GM23338 (cell line): ENCODE measurements at regions not wholly inside any gene's neighbourhood (a gene's known extent, or its start where the extent isn't known, plus 50 kb on each side); places are given as distances from the start of the nearest gene placed in this dataset.

ENCODE experiments used
- ATAC-seq: fragments of 200-7000 bp; cut with Tn5 transposase; 3 replicates; pipeline ENCODE4 v1.9.1; 2020
- DNase-seq: peaks from one replicate; pipeline ENCODE4 v3.0.0-alpha.2; 2015; ENCODE audit warnings: low spot score
- H2AFZ ChIP-seq: fragments of 200-600 bp; sonication (generic); 2 replicates; pipeline ENCODE4 v1.8.0; 2016; ENCODE audit warnings: antibody characterized with exemption, mild to moderate bottlenecking, moderate library complexity
- H3F3A ChIP-seq: fragments of 200-600 bp; sonication (generic); replicated peaks from 2 replicates; pipeline ENCODE4 v1.8.0; 2017; ENCODE audit warnings: antibody characterized with exemption, mixed run types, low read depth
- H3K27ac ChIP-seq: fragments of 200-600 bp; sonication (generic); 2 replicates; pipeline ENCODE4 v1.6.1; 2016; ENCODE audit warnings: low read depth
- H3K27me3 ChIP-seq: fragments of 200-600 bp; sonication (generic); 2 replicates; pipeline ENCODE4 v1.8.0; 2016; ENCODE audit warnings: mild to moderate bottlenecking, mixed run types, moderate library complexity; ENCODE audit not compliant: insufficient read depth
- H3K36me3 ChIP-seq: fragments of 200-600 bp; sonication (generic); 2 replicates; pipeline ENCODE4 v1.8.0; 2016; ENCODE audit warnings: mild to moderate bottlenecking; ENCODE audit not compliant: insufficient read depth
- H3K4me1 ChIP-seq: fragments of 200-600 bp; sonication (generic); 2 replicates; pipeline ENCODE4 v1.8.0; 2016; ENCODE audit warnings: mild to moderate bottlenecking, moderate library complexity; ENCODE audit not compliant: insufficient read depth
- H3K4me2 ChIP-seq: fragments of 200-600 bp; sonication (generic); 2 replicates; pipeline ENCODE4 v1.7.1; 2017; ENCODE audit warnings: mixed run types
- H3K4me3 ChIP-seq: fragments of 200-600 bp; sonication (generic); 2 replicates; pipeline ENCODE4 v1.6.1; 2016; ENCODE audit warnings: mixed run types
- H3K79me2 ChIP-seq: fragments of 200-600 bp; sonication (generic); replicated peaks from 2 replicates; pipeline ENCODE4 v1.8.0; 2017; ENCODE audit warnings: mild to moderate bottlenecking; ENCODE audit not compliant: insufficient read depth
- H3K9me2 ChIP-seq: fragments of 200-600 bp; sonication (generic); 2 replicates; pipeline ENCODE4 v1.8.0; 2017; ENCODE audit not compliant: insufficient read depth
- H4K20me1 ChIP-seq: fragments of 200-600 bp; sonication (generic); replicated peaks from 2 replicates; pipeline ENCODE4 v1.8.0; 2017; ENCODE audit warnings: mild to moderate bottlenecking; ENCODE audit not compliant: insufficient read depth
- H3K27ac Mint-ChIP-seq: 2 replicates; pipeline ENCODE4 v1.8.0; 2020; ENCODE audit warnings: inconsistent platforms, mild to moderate bottlenecking, moderate library complexity, mixed read lengths
- H3K27me3 Mint-ChIP-seq: 3 replicates; pipeline ENCODE4 v1.8.0; 2022; ENCODE audit warnings: low read depth, mild to moderate bottlenecking, moderate library complexity, mixed read lengths, inconsistent platforms; ENCODE audit not compliant: insufficient read depth, poor library complexity
- H3K36me3 Mint-ChIP-seq: 3 replicates; pipeline ENCODE4 v1.8.0; 2021; ENCODE audit warnings: low read depth, mild to moderate bottlenecking, inconsistent platforms, moderate library complexity, mixed read lengths
- H3K4me1 Mint-ChIP-seq: 3 replicates; pipeline ENCODE4 v1.8.0; 2020; ENCODE audit warnings: mild to moderate bottlenecking, inconsistent platforms, mixed read lengths
- H3K4me3 Mint-ChIP-seq: 3 replicates; pipeline ENCODE4 v1.8.0; 2021; ENCODE audit warnings: moderate library complexity, mild to moderate bottlenecking, inconsistent platforms, mixed read lengths
- H3K9me3 Mint-ChIP-seq: 3 replicates; pipeline ENCODE4 v1.8.0; 2020; ENCODE audit warnings: moderate library complexity, mild to moderate bottlenecking, inconsistent platforms, mixed read lengths
- CREB1 ChIP-seq: fragments of 250-450 bp; sonication (Bioruptor Pico); IDR thresholded peaks from 2 replicates; pipeline ENCODE4 v1.5.0; 2020; ENCODE audit warnings: low read depth, mild to moderate bottlenecking, moderate library complexity
- CTCF ChIP-seq, 2 experiments: fragments of 200-600 bp in 1 of 2; sonication (generic) in 1 of 2; conservative IDR thresholded peaks; 2 replicates each; pipeline versions ENCODE4 v1.5.1 to v1.6.1; 2016 to 2017; ENCODE audit warnings: antibody characterized with exemption in 2 of 2, low read depth in 2 of 2, mild to moderate bottlenecking in 2 of 2, moderate library complexity in 1 of 2
- ETS1 ChIP-seq: IDR thresholded peaks from 2 replicates; pipeline ENCODE4 v1.6.1; 2016; ENCODE audit warnings: antibody characterized with exemption
- EZH2 ChIP-seq: fragments of 200-600 bp; sonication (generic); IDR thresholded peaks from one replicate; pipeline ENCODE4 v1.8.0; 2017; ENCODE audit warnings: antibody characterized with exemption, mild to moderate bottlenecking, low read depth; ENCODE audit not compliant: unreplicated experiment
- EZH2phosphoT487 ChIP-seq: fragments of 200-600 bp; sonication (generic); IDR thresholded peaks from one replicate; pipeline ENCODE4 v1.8.1; 2018; ENCODE audit warnings: antibody characterized with exemption; ENCODE audit not compliant: unreplicated experiment
- JUNB ChIP-seq: IDR thresholded peaks from one replicate; pipeline ENCODE4 v1.6.1; 2016; ENCODE audit warnings: antibody characterized with exemption; ENCODE audit not compliant: unreplicated experiment
- NANOG ChIP-seq: IDR thresholded peaks from 2 replicates; pipeline ENCODE4 v1.6.1; 2016; ENCODE audit warnings: antibody characterized with exemption, borderline replicate concordance
- POLR2AphosphoS5 ChIP-seq: IDR thresholded peaks from 2 replicates; pipeline ENCODE4 v1.6.1; 2016; ENCODE audit warnings: antibody characterized with exemption, low read depth
- REST ChIP-seq: IDR thresholded peaks from one replicate; pipeline ENCODE4 v1.6.1; 2018; ENCODE audit warnings: antibody characterized with exemption; ENCODE audit not compliant: unreplicated experiment
- STAT1 ChIP-seq: IDR thresholded peaks from one replicate; pipeline ENCODE4 v1.6.1; 2016; ENCODE audit warnings: antibody characterized with exemption; ENCODE audit not compliant: unreplicated experiment
- ZNF114 ChIP-seq: fragments of 250-450 bp; sonication (Bioruptor Pico); IDR thresholded peaks from 2 replicates; pipeline ENCODE4 v1.5.0; 2020; ENCODE audit warnings: mild to moderate bottlenecking, moderate library complexity
- ZNF331 ChIP-seq: fragments of 250-450 bp; sonication (Bioruptor Pico); IDR thresholded peaks from 2 replicates; pipeline ENCODE4 v1.5.0; 2020; ENCODE audit warnings: low read depth, mild to moderate bottlenecking, moderate library complexity
- ZNF462 ChIP-seq: fragments of 250-450 bp; sonication (Bioruptor Pico); IDR thresholded peaks from 2 replicates; pipeline ENCODE4 v1.5.0; 2020; ENCODE audit warnings: mild to moderate bottlenecking, moderate library complexity

GRCh38 chr2:152250421-152251100 is 75.0 kb upstream of the STAM2 start:
- H4K20me1 ChIP-seq, result no peaks in the 10 kb centered on the region
- H3K4me1 ChIP-seq, result no peaks in the 10 kb centered on the region
- no peaks in the 10 kb centered on the region for H3K27me3 ChIP-seq
- H3K9me3 Mint-ChIP-seq, result no peaks in the 10 kb centered on the region
- no peak overlapping the region for H2AFZ ChIP-seq
- H3K36me3 Mint-ChIP-seq, result no peaks in the 10 kb centered on the region
- H3F3A ChIP-seq, result no peaks in the 10 kb centered on the region
- DNase-seq (no peak), ATAC-seq (no peak)
- TF ChIP-seq REST, result no peak
- TF ChIP-seq JUNB, result no peak
- no peak for TF ChIP-seq NANOG
- no peak for TF ChIP-seq ZNF114
- TF ChIP-seq EZH2phosphoT487, result no peak
- no peak for TF ChIP-seq ETS1
- no peak for TF ChIP-seq POLR2AphosphoS5
- no peak for TF ChIP-seq CREB1
- no peak for TF ChIP-seq STAT1
- no peak for TF ChIP-seq CTCF (conservative IDR thresholded peaks at IDR 0.05; ENCODE audit: low read depth in 2 of 2)
- TF ChIP-seq EZH2, result no peak
- no peak for TF ChIP-seq ZNF331 (CRISPR knock-in tag)
- no peak for TF ChIP-seq ZNF462
- H3K9me2 ChIP-seq, result no peaks in the 10 kb centered on the region
- H3K4me3 Mint-ChIP-seq, result no peak overlapping the region
- H3K4me3 ChIP-seq, result no peak overlapping the region
- H3K4me2 ChIP-seq, result no peak overlapping the region
- H3K79me2 ChIP-seq, result no peaks in the 10 kb centered on the region
- H3K36me3 ChIP-seq, result no peaks in the 10 kb centered on the region
- no peak overlapping the region for H3K27ac ChIP-seq
- H3K27ac Mint-ChIP-seq, result no peak overlapping the region
- no peaks in the 10 kb centered on the region for H3K4me1 Mint-ChIP-seq
- H3K27me3 Mint-ChIP-seq, result peaks cover 1% of the 10 kb centered on the region
